ENCODE measurements at regions not wholly inside any gene's neighbourhood (a gene's known extent, or its start where the extent isn't known, plus 50 kb on each side); places are given as distances from the start of the nearest gene placed in this dataset.

DNA sequence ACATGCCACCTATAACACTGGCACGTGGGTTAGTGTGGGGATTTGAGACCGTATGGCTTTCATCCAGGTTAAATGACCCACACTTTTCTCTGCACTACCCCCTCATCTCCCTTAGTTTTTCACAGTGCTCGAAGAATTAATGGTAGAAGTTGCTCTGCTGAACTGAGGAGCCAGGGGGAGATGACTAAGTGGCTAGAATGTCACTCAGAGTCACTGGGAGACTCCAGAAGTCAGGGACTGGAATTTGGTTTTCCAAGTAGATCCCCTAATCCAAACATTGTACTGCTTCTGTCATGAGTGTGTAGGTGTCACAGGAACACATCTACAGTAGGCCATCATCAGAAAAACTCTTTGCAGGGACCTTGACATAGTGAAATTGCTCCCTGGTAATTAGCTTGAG, 181.0 kb upstream of the RASGRP1 start:
- no peaks in the 10 kb centered on the region; the same call in 1 of the 2 replicates for H3K27me3 Mint-ChIP-seq (ENCODE audit: low read depth)
- no peaks in the 10 kb centered on the region for H3K9me3 Mint-ChIP-seq
- ATAC-seq (no peak), DNase-seq (ENCODE audit: low spot score) (no peak)
- TF ChIP-seq NFATC4 (CRISPR knock-in tag; IDR thresholded peaks at IDR 0.05) (no peak), ZNF671 (CRISPR knock-in tag; IDR thresholded peaks at IDR 0.05) (no peak), SP1 (CRISPR knock-in tag; conservative IDR thresholded peaks at IDR 0.05) (no peak), ZNF512 (CRISPR knock-in tag; IDR thresholded peaks at IDR 0.05; ENCODE audit: borderline replicate concordance) (no peak), NFYB (CRISPR knock-in tag; conservative IDR thresholded peaks at IDR 0.05; ENCODE audit: low read depth) (no peak), FOXK1 (CRISPR knock-in tag; IDR thresholded peaks at IDR 0.05) (no peak), ETV6 (CRISPR knock-in tag; IDR thresholded peaks at IDR 0.05) (no peak), ZNF317 (CRISPR knock-in tag; IDR thresholded peaks at IDR 0.05; ENCODE audit: borderline replicate concordance, low read depth) (no peak)
- TF ChIP-seq, protein P1, sequence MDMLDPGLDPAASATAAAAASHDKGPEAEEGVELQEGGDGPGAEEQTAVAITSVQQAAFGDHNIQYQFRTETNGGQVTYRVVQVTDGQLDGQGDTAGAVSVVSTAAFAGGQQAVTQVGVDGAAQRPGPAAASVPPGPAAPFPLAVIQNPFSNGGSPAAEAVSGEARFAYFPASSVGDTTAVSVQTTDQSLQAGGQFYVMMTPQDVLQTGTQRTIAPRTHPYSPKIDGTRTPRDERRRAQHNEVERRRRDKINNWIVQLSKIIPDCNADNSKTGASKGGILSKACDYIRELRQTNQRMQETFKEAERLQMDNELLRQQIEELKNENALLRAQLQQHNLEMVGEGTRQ (CRISPR knock-in tag; IDR thresholded peaks at IDR 0.05): no peak
- TF ChIP-seq, protein P2, sequence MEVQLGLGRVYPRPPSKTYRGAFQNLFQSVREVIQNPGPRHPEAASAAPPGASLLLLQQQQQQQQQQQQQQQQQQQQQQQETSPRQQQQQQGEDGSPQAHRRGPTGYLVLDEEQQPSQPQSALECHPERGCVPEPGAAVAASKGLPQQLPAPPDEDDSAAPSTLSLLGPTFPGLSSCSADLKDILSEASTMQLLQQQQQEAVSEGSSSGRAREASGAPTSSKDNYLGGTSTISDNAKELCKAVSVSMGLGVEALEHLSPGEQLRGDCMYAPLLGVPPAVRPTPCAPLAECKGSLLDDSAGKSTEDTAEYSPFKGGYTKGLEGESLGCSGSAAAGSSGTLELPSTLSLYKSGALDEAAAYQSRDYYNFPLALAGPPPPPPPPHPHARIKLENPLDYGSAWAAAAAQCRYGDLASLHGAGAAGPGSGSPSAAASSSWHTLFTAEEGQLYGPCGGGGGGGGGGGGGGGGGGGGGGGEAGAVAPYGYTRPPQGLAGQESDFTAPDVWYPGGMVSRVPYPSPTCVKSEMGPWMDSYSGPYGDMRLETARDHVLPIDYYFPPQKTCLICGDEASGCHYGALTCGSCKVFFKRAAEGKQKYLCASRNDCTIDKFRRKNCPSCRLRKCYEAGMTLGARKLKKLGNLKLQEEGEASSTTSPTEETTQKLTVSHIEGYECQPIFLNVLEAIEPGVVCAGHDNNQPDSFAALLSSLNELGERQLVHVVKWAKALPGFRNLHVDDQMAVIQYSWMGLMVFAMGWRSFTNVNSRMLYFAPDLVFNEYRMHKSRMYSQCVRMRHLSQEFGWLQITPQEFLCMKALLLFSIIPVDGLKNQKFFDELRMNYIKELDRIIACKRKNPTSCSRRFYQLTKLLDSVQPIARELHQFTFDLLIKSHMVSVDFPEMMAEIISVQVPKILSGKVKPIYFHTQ (CRISPR knock-in tag; IDR thresholded peaks at IDR 0.05): no peak
- TF ChIP-seq, protein P3, sequence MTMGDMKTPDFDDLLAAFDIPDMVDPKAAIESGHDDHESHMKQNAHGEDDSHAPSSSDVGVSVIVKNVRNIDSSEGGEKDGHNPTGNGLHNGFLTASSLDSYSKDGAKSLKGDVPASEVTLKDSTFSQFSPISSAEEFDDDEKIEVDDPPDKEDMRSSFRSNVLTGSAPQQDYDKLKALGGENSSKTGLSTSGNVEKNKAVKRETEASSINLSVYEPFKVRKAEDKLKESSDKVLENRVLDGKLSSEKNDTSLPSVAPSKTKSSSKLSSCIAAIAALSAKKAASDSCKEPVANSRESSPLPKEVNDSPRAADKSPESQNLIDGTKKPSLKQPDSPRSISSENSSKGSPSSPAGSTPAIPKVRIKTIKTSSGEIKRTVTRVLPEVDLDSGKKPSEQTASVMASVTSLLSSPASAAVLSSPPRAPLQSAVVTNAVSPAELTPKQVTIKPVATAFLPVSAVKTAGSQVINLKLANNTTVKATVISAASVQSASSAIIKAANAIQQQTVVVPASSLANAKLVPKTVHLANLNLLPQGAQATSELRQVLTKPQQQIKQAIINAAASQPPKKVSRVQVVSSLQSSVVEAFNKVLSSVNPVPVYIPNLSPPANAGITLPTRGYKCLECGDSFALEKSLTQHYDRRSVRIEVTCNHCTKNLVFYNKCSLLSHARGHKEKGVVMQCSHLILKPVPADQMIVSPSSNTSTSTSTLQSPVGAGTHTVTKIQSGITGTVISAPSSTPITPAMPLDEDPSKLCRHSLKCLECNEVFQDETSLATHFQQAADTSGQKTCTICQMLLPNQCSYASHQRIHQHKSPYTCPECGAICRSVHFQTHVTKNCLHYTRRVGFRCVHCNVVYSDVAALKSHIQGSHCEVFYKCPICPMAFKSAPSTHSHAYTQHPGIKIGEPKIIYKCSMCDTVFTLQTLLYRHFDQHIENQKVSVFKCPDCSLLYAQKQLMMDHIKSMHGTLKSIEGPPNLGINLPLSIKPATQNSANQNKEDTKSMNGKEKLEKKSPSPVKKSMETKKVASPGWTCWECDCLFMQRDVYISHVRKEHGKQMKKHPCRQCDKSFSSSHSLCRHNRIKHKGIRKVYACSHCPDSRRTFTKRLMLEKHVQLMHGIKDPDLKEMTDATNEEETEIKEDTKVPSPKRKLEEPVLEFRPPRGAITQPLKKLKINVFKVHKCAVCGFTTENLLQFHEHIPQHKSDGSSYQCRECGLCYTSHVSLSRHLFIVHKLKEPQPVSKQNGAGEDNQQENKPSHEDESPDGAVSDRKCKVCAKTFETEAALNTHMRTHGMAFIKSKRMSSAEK (CRISPR knock-in tag; IDR thresholded peaks at IDR 0.05; ENCODE audit: borderline replicate concordance): no peak
- H3K36me3 Mint-ChIP-seq: no peaks in the 10 kb centered on the region
- H3K4me3 Mint-ChIP-seq: no peak overlapping the region
- POLR2A ChIA-PET: no interaction called here
- no peak overlapping the region for H3K27ac Mint-ChIP-seq
- CTCF ChIA-PET: no interaction called here
- no peaks in the 10 kb centered on the region for H3K4me1 Mint-ChIP-seq

- Mint-ChIP-seq H3K36me3 (no peaks in the 10 kb centered on the region), H3K4me1 (no peaks in the 10 kb centered on the region), H3K4me3 (no peak overlapping the region), H3K27me3 (ENCODE audit: low read depth) (no peaks in the 10 kb centered on the region; the same call in 1 of the 2 replicates), H3K9me3 (no peaks in the 10 kb centered on the region), H3K27ac (no peak overlapping the region)
- ATAC-seq: no peak
- DNase-seq (ENCODE audit: low spot score): no peak
- ChIA-PET CTCF (no interaction called here), POLR2A (no interaction called here)
- TF ChIP-seq TCF7 (CRISPR knock-in tag; IDR thresholded peaks at IDR 0.05; ENCODE audit: low read depth) (no peak), RELA (CRISPR knock-in tag; IDR thresholded peaks at IDR 0.05; ENCODE audit: borderline replicate concordance) (no peak), KAT7 (CRISPR knock-in tag; IDR thresholded peaks at IDR 0.05; ENCODE audit: borderline replicate concordance) (no peak), ATF3 (CRISPR knock-in tag; conservative IDR thresholded peaks at IDR 0.05) (no peak)
- TF ChIP-seq, protein P4, sequence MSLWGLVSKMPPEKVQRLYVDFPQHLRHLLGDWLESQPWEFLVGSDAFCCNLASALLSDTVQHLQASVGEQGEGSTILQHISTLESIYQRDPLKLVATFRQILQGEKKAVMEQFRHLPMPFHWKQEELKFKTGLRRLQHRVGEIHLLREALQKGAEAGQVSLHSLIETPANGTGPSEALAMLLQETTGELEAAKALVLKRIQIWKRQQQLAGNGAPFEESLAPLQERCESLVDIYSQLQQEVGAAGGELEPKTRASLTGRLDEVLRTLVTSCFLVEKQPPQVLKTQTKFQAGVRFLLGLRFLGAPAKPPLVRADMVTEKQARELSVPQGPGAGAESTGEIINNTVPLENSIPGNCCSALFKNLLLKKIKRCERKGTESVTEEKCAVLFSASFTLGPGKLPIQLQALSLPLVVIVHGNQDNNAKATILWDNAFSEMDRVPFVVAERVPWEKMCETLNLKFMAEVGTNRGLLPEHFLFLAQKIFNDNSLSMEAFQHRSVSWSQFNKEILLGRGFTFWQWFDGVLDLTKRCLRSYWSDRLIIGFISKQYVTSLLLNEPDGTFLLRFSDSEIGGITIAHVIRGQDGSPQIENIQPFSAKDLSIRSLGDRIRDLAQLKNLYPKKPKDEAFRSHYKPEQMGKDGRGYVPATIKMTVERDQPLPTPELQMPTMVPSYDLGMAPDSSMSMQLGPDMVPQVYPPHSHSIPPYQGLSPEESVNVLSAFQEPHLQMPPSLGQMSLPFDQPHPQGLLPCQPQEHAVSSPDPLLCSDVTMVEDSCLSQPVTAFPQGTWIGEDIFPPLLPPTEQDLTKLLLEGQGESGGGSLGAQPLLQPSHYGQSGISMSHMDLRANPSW (CRISPR knock-in tag; conservative IDR thresholded peaks at IDR 0.05; ENCODE audit: low read depth): no peak
- TF ChIP-seq, protein P5, sequence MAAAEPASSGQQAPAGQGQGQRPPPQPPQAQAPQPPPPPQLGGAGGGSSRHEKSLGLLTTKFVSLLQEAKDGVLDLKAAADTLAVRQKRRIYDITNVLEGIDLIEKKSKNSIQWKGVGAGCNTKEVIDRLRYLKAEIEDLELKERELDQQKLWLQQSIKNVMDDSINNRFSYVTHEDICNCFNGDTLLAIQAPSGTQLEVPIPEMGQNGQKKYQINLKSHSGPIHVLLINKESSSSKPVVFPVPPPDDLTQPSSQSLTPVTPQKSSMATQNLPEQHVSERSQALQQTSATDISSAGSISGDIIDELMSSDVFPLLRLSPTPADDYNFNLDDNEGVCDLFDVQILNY (CRISPR knock-in tag; IDR thresholded peaks at IDR 0.05): no peak
- TF ChIP-seq, protein P6, sequence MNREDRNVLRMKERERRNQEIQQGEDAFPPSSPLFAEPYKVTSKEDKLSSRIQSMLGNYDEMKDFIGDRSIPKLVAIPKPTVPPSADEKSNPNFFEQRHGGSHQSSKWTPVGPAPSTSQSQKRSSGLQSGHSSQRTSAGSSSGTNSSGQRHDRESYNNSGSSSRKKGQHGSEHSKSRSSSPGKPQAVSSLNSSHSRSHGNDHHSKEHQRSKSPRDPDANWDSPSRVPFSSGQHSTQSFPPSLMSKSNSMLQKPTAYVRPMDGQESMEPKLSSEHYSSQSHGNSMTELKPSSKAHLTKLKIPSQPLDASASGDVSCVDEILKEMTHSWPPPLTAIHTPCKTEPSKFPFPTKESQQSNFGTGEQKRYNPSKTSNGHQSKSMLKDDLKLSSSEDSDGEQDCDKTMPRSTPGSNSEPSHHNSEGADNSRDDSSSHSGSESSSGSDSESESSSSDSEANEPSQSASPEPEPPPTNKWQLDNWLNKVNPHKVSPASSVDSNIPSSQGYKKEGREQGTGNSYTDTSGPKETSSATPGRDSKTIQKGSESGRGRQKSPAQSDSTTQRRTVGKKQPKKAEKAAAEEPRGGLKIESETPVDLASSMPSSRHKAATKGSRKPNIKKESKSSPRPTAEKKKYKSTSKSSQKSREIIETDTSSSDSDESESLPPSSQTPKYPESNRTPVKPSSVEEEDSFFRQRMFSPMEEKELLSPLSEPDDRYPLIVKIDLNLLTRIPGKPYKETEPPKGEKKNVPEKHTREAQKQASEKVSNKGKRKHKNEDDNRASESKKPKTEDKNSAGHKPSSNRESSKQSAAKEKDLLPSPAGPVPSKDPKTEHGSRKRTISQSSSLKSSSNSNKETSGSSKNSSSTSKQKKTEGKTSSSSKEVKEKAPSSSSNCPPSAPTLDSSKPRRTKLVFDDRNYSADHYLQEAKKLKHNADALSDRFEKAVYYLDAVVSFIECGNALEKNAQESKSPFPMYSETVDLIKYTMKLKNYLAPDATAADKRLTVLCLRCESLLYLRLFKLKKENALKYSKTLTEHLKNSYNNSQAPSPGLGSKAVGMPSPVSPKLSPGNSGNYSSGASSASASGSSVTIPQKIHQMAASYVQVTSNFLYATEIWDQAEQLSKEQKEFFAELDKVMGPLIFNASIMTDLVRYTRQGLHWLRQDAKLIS (CRISPR knock-in tag; IDR thresholded peaks at IDR 0.05; ENCODE audit: borderline replicate concordance): no peak
Measured at GRCh38 chr15:38746211-38746610, 181.6 kb upstream of the RASGRP1 start.
